H9 (cell line): ENCODE measurements at regions not wholly inside any gene's neighbourhood (a gene's known extent, or its start where the extent isn't known, plus 50 kb on each side); places are given as distances from the start of the nearest gene placed in this dataset.

ENCODE experiments used
- DNase-seq: peaks from one replicate; pipeline ENCODE4 v3.0.0-alpha.2; 2017
- H2AFZ ChIP-seq: one replicate; pipeline ENCODE4 v1.6.1; 2013; ENCODE audit warnings: mild to moderate bottlenecking, low read length, control low read depth, moderate library complexity
- H2AK5ac ChIP-seq: 2 replicates; pipeline ENCODE4 v1.6.1; 2013; ENCODE audit warnings: low read length, control low read depth, mixed read lengths; ENCODE audit not compliant: insufficient read length
- H2BK120ac ChIP-seq: one replicate; pipeline ENCODE4 v1.6.1; 2013; ENCODE audit warnings: low read depth, mild to moderate bottlenecking, low read length, control low read depth, inconsistent platforms; ENCODE audit not compliant: poor library complexity, severe bottlenecking
- H2BK12ac ChIP-seq: 2 replicates; pipeline ENCODE4 v1.6.1; 2013; ENCODE audit warnings: low read length, control low read depth, mixed read lengths, low read depth; ENCODE audit not compliant: insufficient read length
- H2BK15ac ChIP-seq: 2 replicates; pipeline ENCODE4 v1.6.1; 2013; ENCODE audit warnings: low read depth, low read length, control low read depth
- H2BK20ac ChIP-seq: one replicate; pipeline ENCODE4 v1.6.1; 2013; ENCODE audit warnings: low read depth, mild to moderate bottlenecking, low read length, control low read depth, inconsistent platforms; ENCODE audit not compliant: poor library complexity, severe bottlenecking
- H2BK5ac ChIP-seq: 2 replicates; pipeline ENCODE4 v1.6.1; 2013; ENCODE audit warnings: low read length, control low read depth, mixed read lengths; ENCODE audit not compliant: insufficient read length
- H3K14ac ChIP-seq: 2 replicates; pipeline ENCODE4 v1.6.1; 2013; ENCODE audit warnings: low read length, control low read depth; ENCODE audit not compliant: insufficient read depth
- H3K18ac ChIP-seq: 2 replicates; pipeline ENCODE4 v1.6.1; 2013; ENCODE audit warnings: low read depth, mild to moderate bottlenecking, mixed read lengths, low read length, control low read depth; ENCODE audit not compliant: insufficient read length
- H3K23ac ChIP-seq: 2 replicates; pipeline ENCODE4 v1.6.1; 2013; ENCODE audit warnings: low read length, control low read depth, mixed read lengths, low read depth; ENCODE audit not compliant: insufficient read length
- H3K23me2 ChIP-seq: 2 replicates; pipeline ENCODE4 v1.6.1; 2013; ENCODE audit warnings: low read depth, mild to moderate bottlenecking, mixed read lengths, low read length, control low read depth; ENCODE audit not compliant: insufficient read length, poor library complexity, severe bottlenecking
- H3K27ac ChIP-seq: 2 replicates; pipeline ENCODE4 v1.5.1; 2013; ENCODE audit warnings: low read length, control low read depth, mixed read lengths, low read depth; ENCODE audit not compliant: insufficient read length
- H3K27me3 ChIP-seq: 2 replicates; pipeline ENCODE4 v1.6.1; 2013; ENCODE audit warnings: low read length, control low read depth, inconsistent platforms; ENCODE audit not compliant: insufficient read depth
- H3K4ac ChIP-seq: 2 replicates; pipeline ENCODE4 v1.6.1; 2013; ENCODE audit warnings: low read depth, mild to moderate bottlenecking, control low read depth, inconsistent platforms, low read length, moderate library complexity
- H3K4me1 ChIP-seq: 2 replicates; pipeline ENCODE4 v1.6.1; 2013; ENCODE audit warnings: low read length, control low read depth, inconsistent platforms; ENCODE audit not compliant: insufficient read depth
- H3K4me2 ChIP-seq: 2 replicates; pipeline ENCODE4 v1.6.1; 2013; ENCODE audit warnings: low read length, control low read depth, mixed read lengths; ENCODE audit not compliant: insufficient read length, insufficient read depth
- H3K56ac ChIP-seq: 2 replicates; pipeline ENCODE4 v1.6.1; 2013; ENCODE audit warnings: low read depth, mild to moderate bottlenecking, mixed read lengths, low read length, control low read depth; ENCODE audit not compliant: insufficient read length
- H3K79me1 ChIP-seq: 2 replicates; pipeline ENCODE4 v1.6.1; 2013; ENCODE audit warnings: low read depth, mild to moderate bottlenecking, moderate library complexity, low read length, control low read depth, inconsistent platforms; ENCODE audit not compliant: insufficient read depth, poor library complexity, severe bottlenecking
- H3K79me2 ChIP-seq: 2 replicates; pipeline ENCODE4 v1.6.1; 2013; ENCODE audit warnings: low read length, control low read depth, inconsistent platforms; ENCODE audit not compliant: insufficient read depth
- H3K9ac ChIP-seq: 2 replicates; pipeline ENCODE4 v1.6.1; 2013; ENCODE audit warnings: low read length, control low read depth, mixed read lengths; ENCODE audit not compliant: insufficient read length; ENCODE audit errors: extremely low read depth
- H3K9me3 ChIP-seq: one replicate; pipeline ENCODE4 v1.6.1; 2013; ENCODE audit warnings: low read depth, low read length, inconsistent platforms; ENCODE audit not compliant: control insufficient read depth
- H3T11ph ChIP-seq: one replicate; pipeline ENCODE4 v1.6.1; 2013; ENCODE audit warnings: mild to moderate bottlenecking, low read length, control low read depth, inconsistent platforms
- H4K20me1 ChIP-seq: one replicate; pipeline ENCODE4 v1.6.1; 2013; ENCODE audit not compliant: control insufficient read depth, insufficient read length, insufficient read depth
- H4K5ac ChIP-seq: 2 replicates; pipeline ENCODE4 v1.6.1; 2013; ENCODE audit warnings: low read depth, mild to moderate bottlenecking, mixed read lengths, low read length, control low read depth; ENCODE audit not compliant: insufficient read length
- H4K8ac ChIP-seq: replicated peaks from 2 replicates; pipeline ENCODE4 v1.6.1; 2013; ENCODE audit warnings: low read length, control low read depth, mixed read lengths, low read depth; ENCODE audit not compliant: insufficient read length
- H4K91ac ChIP-seq: 2 replicates; pipeline ENCODE4 v1.6.1; 2013; ENCODE audit warnings: low read depth, mild to moderate bottlenecking, moderate library complexity, mixed read lengths, low read length, control low read depth; ENCODE audit not compliant: insufficient read length
- H3K27ac Mint-ChIP-seq, 3 experiments: 2 replicates in 2 of 3; 3 replicates in 1 of 3; pipeline ENCODE4 v1.8.0; 2020 to 2021; ENCODE audit warnings: mixed read lengths in 3 of 3, mild to moderate bottlenecking in 1 of 3, moderate library complexity in 1 of 3
- H3K27me3 Mint-ChIP-seq: 2 replicates; pipeline ENCODE4 v1.8.0; 2021; ENCODE audit warnings: low read depth, mild to moderate bottlenecking, moderate library complexity, mixed read lengths
- H3K36me3 Mint-ChIP-seq, 3 experiments: 2 replicates in 2 of 3; 3 replicates in 1 of 3; pipeline ENCODE4 v1.8.0; 2020 to 2021; ENCODE audit warnings: low read depth in 3 of 3, mixed read lengths in 3 of 3; ENCODE audit not compliant: insufficient read depth in 1 of 3
- H3K4me1 Mint-ChIP-seq, 2 experiments: 2 replicates each; pipeline ENCODE4 v1.8.0; 2020; ENCODE audit warnings: mixed read lengths in 2 of 2
- H3K4me3 Mint-ChIP-seq, 2 experiments: 2 replicates in 1 of 2; 3 replicates in 1 of 2; pipeline ENCODE4 v1.8.0; 2020 to 2021; ENCODE audit warnings: mild to moderate bottlenecking in 2 of 2, mixed read lengths in 2 of 2, moderate library complexity in 1 of 2
- H3K9me3 Mint-ChIP-seq, 2 experiments: 2 replicates in 1 of 2; 3 replicates in 1 of 2; pipeline ENCODE4 v1.8.0; 2020; ENCODE audit warnings: mild to moderate bottlenecking in 2 of 2, mixed read lengths in 2 of 2, moderate library complexity in 1 of 2
- WGBS: extraction: QIAGEN DNeasy Blood & Tissue Kit; methylation state at CpG from one replicate; pipeline ENCODE4 v1.1.7; 2013; ENCODE audit warnings: missing lambda C conversion rate, low lambda C conversion rate, mixed read lengths; ENCODE audit not compliant: insufficient read length; ENCODE audit errors: extremely low coverage; 5-methylcytosine and 5-hydroxymethylcytosine counted together
- TF ChIP-seq, protein P1 (sequence below): fragments of 200-600 bp; sonication (generic); conservative IDR thresholded peaks from 3 replicates; pipeline ENCODE4 v1.8.0; 2021; ENCODE audit warnings: antibody characterized with exemption, mild to moderate bottlenecking

DNA sequence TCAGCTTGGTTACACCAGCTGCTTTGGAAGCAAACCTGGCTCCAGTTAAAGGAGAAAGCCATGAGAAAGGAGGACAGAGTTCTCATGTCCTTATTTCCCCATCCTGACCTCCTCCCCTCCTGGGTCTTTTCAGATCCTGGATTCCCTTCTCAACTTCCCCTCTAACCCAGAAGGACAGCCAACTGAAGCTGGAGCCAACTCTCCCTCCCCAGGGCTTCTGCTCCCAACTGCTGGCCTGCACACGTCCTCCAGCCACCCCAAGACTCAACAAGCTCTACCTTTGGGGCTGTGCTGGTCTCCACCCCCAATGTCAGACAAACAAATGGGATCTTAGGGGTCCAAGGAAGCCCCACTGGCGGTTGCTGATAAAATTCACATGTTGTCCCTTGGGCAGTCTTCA, 651.1 kb upstream of the TBX3 start:
- no peak overlapping the region for H3K56ac ChIP-seq
- Mint-ChIP-seq H3K4me1 (peaks cover 18 to 20% of the 10 kb centered on the region in 2 experiments), H3K27me3 (peaks cover 10% of the 10 kb centered on the region), H3K4me3 (no peak overlapping the region), H3K36me3 (no peaks in the 10 kb centered on the region), H3K27ac (no peak overlapping the region), H3K9me3 (no peaks in the 10 kb centered on the region)
- H3K27me3 ChIP-seq: no peaks in the 10 kb centered on the region
- no peaks in the 10 kb centered on the region for H3K23me2 ChIP-seq
- H4K91ac ChIP-seq: no peak overlapping the region
- H2BK12ac ChIP-seq: no peak overlapping the region
- no peak overlapping the region for H3K18ac ChIP-seq
- H3T11ph ChIP-seq: no peak overlapping the region
- H2AK5ac ChIP-seq: no peak overlapping the region
- H2AFZ ChIP-seq: no peak overlapping the region
- H2BK5ac ChIP-seq: no peak overlapping the region
- TF ChIP-seq, protein P1, sequence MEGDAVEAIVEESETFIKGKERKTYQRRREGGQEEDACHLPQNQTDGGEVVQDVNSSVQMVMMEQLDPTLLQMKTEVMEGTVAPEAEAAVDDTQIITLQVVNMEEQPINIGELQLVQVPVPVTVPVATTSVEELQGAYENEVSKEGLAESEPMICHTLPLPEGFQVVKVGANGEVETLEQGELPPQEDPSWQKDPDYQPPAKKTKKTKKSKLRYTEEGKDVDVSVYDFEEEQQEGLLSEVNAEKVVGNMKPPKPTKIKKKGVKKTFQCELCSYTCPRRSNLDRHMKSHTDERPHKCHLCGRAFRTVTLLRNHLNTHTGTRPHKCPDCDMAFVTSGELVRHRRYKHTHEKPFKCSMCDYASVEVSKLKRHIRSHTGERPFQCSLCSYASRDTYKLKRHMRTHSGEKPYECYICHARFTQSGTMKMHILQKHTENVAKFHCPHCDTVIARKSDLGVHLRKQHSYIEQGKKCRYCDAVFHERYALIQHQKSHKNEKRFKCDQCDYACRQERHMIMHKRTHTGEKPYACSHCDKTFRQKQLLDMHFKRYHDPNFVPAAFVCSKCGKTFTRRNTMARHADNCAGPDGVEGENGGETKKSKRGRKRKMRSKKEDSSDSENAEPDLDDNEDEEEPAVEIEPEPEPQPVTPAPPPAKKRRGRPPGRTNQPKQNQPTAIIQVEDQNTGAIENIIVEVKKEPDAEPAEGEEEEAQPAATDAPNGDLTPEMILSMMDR: no peak
- H4K5ac ChIP-seq: no peak overlapping the region
- H3K4me1 ChIP-seq: peaks cover 3% of the 10 kb centered on the region; the same call in 1 of the 2 replicates
- H2BK120ac ChIP-seq: no peak overlapping the region
- WGBS: no CpG with 5 or more reads among the region's 2 CpGs
- H2BK20ac ChIP-seq: no peak overlapping the region
- H3K4me2 ChIP-seq: no peak overlapping the region
- H3K79me2 ChIP-seq: no peaks in the 10 kb centered on the region
- no peak overlapping the region for H3K4ac ChIP-seq
- H3K23ac ChIP-seq: no peak overlapping the region
- no peaks in the 10 kb centered on the region for H4K20me1 ChIP-seq
- H3K9ac ChIP-seq: no peak overlapping the region
- no peaks in the 10 kb centered on the region for H3K9me3 ChIP-seq
- no peak overlapping the region for H3K14ac ChIP-seq
- H3K27ac ChIP-seq: no peak overlapping the region
- no peak for DNase-seq
- H2BK15ac ChIP-seq: no peak overlapping the region
- no peaks in the 10 kb centered on the region for H3K79me1 ChIP-seq
- no peak overlapping the region for H4K8ac ChIP-seq
